OCI-LY1 (cell line): ENCODE measurements at regions not wholly inside any gene's neighbourhood (a gene's known extent, or its start where the extent isn't known, plus 50 kb on each side); places are given as distances from the start of the nearest gene placed in this dataset.

Experiments
- EZH2 ChIP-seq: fragments of 200-600 bp; sonication (generic), shearing (Covaris generic); IDR thresholded peaks from 2 replicates; pipeline ENCODE4 v1.8.0; 2017; ENCODE audit warnings: borderline replicate concordance, mixed run types, mild to moderate bottlenecking, antibody characterized with exemption, low read length, moderate library complexity, mixed read lengths
- TF ChIP-seq, protein P1 (sequence below): fragments of 200-600 bp; sonication (generic), shearing (Covaris generic); IDR thresholded peaks from 2 replicates; pipeline ENCODE4 v1.5.1; 2017; ENCODE audit warnings: mild to moderate bottlenecking, antibody characterized with exemption, low read length, moderate library complexity, mixed read lengths

DNA sequence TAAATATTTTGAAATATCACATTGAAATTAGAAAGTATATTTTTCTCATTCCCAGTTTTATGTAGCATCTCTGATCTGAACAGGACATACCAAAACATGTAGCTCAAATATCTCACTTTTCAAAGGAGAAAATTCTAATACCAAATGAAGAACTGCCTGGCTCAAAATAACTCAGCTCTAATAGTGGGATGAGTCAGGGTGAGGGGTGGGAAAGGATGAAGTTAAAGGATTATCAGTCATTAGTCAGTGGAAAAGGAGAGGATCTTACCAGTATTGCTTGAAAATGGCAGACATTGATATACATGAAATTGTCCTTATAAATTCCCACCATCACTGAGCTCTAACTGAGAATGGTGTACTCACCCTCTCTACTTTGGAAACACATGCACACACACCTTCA is 803.2 kb downstream of the RAPGEF2 start:
- TF ChIP-seq, protein P1, sequence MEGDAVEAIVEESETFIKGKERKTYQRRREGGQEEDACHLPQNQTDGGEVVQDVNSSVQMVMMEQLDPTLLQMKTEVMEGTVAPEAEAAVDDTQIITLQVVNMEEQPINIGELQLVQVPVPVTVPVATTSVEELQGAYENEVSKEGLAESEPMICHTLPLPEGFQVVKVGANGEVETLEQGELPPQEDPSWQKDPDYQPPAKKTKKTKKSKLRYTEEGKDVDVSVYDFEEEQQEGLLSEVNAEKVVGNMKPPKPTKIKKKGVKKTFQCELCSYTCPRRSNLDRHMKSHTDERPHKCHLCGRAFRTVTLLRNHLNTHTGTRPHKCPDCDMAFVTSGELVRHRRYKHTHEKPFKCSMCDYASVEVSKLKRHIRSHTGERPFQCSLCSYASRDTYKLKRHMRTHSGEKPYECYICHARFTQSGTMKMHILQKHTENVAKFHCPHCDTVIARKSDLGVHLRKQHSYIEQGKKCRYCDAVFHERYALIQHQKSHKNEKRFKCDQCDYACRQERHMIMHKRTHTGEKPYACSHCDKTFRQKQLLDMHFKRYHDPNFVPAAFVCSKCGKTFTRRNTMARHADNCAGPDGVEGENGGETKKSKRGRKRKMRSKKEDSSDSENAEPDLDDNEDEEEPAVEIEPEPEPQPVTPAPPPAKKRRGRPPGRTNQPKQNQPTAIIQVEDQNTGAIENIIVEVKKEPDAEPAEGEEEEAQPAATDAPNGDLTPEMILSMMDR, result no peak
- TF ChIP-seq EZH2, result no peak
